GM12891 (cell line): ENCODE measurements at regions not wholly inside any gene's neighbourhood (a gene's known extent, or its start where the extent isn't known, plus 50 kb on each side); places are given as distances from the start of the nearest gene placed in this dataset.
A peak's percentile ranks its signal among the peaks of the same experiment; 100 is the strongest.

Experiments used
- DNase-seq: peaks from one replicate; pipeline ENCODE4 v3.0.0; 2011; ENCODE audit warnings: low spot score; ENCODE audit not compliant: insufficient read length
- FAIRE-seq: peaks from 2 replicates; lab custom pipeline; 2011; peaks lifted over from hg19 to GRCh38; lab: Jason Lieb, UNC
- PAX5 ChIP-seq: IDR thresholded peaks from 2 replicates; pipeline ENCODE4 v1.6.1; 2011; ENCODE audit warnings: low read length, moderate library complexity, mild to moderate bottlenecking; ENCODE audit not compliant: insufficient read depth, severe bottlenecking
- POLR2A ChIP-seq: IDR thresholded peaks from 2 replicates; pipeline ENCODE4 v1.6.1; 2011; ENCODE audit warnings: low read depth, low read length, control low read depth
- POLR2AphosphoS5 ChIP-seq: IDR thresholded peaks from 2 replicates; pipeline ENCODE4 v1.6.1; 2011; ENCODE audit warnings: low read depth, low read length, control low read depth
- POU2F2 ChIP-seq: IDR thresholded peaks from 2 replicates; pipeline ENCODE4 v1.6.1; 2011; ENCODE audit warnings: low read depth, mild to moderate bottlenecking, control low read depth, low read length, moderate library complexity
- SPI1 ChIP-seq: IDR thresholded peaks from 2 replicates; pipeline ENCODE4 v1.6.1; 2011; ENCODE audit warnings: low read depth, low read length, control low read depth
- TAF1 ChIP-seq: IDR thresholded peaks from 2 replicates; pipeline ENCODE4 v1.6.1; 2011; ENCODE audit warnings: low read depth, low read length, control low read depth

DNA sequence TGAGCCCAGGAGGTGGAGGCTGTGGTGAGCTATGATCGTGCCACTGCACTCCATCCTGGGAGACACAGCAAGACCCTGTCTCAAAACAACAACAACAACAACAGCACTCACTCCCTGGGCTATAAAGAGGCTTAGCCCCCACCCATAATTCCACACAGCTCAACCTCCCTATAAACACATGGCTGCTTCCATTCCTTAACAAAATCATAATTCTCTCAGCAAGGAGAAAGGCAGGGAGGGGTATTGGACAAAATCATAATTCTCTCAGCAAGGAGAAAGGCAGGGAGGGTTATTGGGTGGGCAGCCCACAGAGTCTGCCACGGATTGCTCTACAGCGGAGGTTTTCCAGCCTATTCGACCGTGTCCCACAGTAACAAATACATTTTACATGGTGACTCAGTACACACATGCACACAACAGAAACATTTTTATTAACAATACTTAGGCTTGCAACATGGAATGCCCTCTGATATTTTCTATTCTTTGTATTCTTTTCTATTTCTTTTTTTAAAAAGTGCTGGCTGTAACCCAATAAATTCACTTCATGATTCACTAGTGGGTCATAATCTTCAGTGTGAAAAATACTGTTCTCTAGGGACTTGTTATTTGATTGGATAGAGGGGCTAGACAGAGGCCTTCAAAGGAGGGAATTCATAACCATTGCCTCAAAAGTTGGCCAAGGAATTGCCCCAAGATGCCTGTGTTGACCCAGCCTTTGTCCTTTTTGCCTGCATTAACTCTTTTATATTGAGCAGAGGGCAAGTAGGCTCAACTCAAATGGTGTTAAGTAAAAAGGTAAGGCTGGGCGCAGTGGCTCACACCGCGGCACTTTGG, 50.6 kb upstream of the ZMYND8 start:
- no peak for DNase-seq
- TF ChIP-seq POLR2A (no peak), POLR2AphosphoS5 (no peak), POU2F2 (no peak), SPI1 (no peak), TAF1 (no peak), PAX5 (no peak)
- no peak for FAIRE-seq

- FAIRE-seq: no peak
- DNase-seq: no peak
- TF ChIP-seq POLR2A (no peak), TAF1 (no peak), POU2F2 (no peak), SPI1 (no peak), POLR2AphosphoS5 (no peak), PAX5 (no peak)
These were observed 54.7 kb upstream of the ZMYND8 start for GRCh38 chr20:47411161-47411560.

GRCh38 chr20:47412083-47412482, 55.6 kb upstream of the ZMYND8 start:
- FAIRE-seq (no peak), DNase-seq (no peak)
- no peak for TF ChIP-seq POU2F2
- TF ChIP-seq POLR2AphosphoS5: no peak
- no peak for TF ChIP-seq POLR2A
- no peak for TF ChIP-seq TAF1
- TF ChIP-seq SPI1: no peak
- no peak for TF ChIP-seq PAX5

GRCh38 chr20:47413189-47413588, 56.7 kb upstream of the ZMYND8 start:
- DNase-seq (no peak), FAIRE-seq (no peak)
- TF ChIP-seq POLR2A: no peak; the same call in 1 of the 2 replicates
- TF ChIP-seq POLR2AphosphoS5: no peak
- TF ChIP-seq PAX5: no peak
- TF ChIP-seq TAF1: no peak
- no peak for TF ChIP-seq SPI1
- no peak for TF ChIP-seq POU2F2

DNA sequence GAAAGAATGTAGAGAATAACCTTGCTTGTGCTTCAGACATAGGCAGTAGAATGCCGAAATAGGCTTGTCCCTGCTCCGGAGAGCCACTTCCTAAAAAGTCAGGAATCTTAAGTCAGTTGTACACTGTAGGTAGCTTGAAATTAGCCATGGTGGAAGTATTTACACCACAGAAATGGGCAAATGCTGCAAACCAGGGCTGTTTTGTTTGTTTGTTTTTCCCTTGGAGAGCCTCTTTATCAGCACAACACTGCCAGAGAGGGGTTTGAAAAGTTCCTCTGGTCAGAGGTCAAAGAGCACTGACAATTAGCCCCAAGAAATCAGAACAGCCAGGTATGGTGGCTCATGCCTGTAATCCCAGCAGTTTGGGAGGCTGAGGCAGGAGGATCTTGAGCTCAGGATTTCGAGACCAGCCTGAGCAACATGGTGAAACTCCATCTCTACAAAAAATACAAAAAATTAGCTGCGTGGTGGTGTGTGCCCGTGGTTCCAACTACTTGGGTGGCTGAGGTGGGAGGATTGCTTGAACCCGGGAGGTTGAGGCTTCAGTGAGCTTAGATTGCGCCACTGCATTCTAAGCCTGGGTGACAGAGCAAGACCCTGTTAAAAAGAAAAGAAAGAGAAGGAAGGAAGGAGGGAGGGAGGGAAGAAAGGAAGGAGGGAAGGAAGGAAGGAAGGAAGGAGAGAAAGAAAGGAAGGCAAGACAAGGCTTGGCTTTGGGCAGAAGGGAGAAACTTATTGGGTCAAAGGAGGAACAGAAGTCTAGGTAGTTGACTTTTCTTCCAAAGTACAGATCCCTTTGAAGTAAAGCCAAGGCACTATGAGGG, 61.0 kb upstream of the ZMYND8 start:
- DNase-seq: no peak
- TF ChIP-seq POU2F2 (no peak), POLR2A (no peak), TAF1 (no peak), SPI1 (no peak), POLR2AphosphoS5 (no peak), PAX5 (no peak)
- FAIRE-seq: no peak

DNA sequence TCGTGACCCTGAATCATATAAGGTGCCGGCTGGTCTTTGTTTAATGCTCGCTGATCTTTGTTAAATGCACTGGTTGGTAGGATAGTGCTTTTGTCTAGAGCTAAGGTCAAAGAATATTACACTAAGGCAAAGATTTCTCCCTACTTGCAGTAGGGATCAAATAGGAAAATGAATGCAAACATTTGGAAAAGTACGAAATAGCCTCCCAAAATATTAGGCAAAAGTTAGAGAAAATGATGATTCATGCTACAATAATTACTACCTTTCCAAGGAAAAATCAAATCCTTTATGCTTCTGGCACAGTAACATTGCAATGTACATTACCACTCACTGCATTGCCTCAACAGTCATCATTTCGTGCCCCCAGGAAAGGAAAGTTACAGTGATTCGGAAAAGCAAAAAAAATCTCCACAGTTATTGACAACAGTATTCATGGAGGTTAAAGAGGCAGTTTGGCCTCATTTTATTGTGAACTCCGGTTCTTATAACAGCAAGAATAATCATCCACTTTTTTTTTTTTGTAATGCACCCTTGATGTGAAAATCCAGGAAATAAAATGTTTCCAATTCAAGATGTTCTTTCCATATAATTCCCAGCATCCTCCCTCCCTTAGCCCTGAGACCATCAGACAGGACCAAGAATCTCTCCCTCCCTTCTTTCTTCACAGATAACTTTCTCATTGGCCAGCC, 61.7 kb upstream of the ZMYND8 start:
- FAIRE-seq (no peak), DNase-seq (no peak)
- TF ChIP-seq SPI1 (no peak), TAF1 (no peak), POLR2AphosphoS5 (no peak), POU2F2 (no peak), POLR2A (no peak), PAX5 (no peak)

DNA sequence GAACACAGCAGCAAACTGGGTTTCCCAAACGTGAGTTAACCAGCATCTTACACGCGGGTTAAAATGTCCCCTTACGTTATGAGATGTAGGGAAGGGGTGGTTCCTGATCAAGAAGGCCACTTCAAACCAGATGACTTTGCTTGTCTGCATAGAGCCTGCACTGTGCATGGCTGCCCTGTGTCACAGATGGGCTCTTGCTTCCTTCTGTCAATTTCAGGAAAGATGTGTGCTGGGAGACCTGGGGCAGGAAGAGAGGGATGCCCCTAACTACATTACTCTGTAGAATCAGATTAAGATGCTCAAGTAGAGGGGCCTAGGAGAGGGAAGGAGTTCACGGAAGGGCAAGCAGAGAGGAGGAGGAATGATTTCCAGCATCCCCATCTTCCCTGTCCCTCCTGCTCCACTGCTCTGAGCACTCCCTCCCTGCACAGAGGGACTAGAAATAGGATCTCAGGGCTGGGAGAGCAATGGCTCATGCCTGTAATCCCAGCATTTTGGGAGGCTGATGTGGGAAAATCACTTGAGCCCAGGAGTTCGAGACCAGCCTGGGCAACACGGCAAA, 63.5 kb upstream of the ZMYND8 start:
- TF ChIP-seq SPI1 (no peak), TAF1 (no peak)
- FAIRE-seq (peak; percentile 26), DNase-seq (no peak)

GRCh38 chr20:47421076-47421475, 64.6 kb upstream of the ZMYND8 start:
- TF ChIP-seq SPI1: no peak
- TF ChIP-seq POU2F2: no peak
- TF ChIP-seq PAX5: no peak
- no peak for TF ChIP-seq TAF1
- TF ChIP-seq POLR2AphosphoS5: no peak
- no peak for TF ChIP-seq POLR2A
- FAIRE-seq (no peak), DNase-seq (no peak)

- no peak for TF ChIP-seq PAX5
- TF ChIP-seq POLR2AphosphoS5: no peak
- TF ChIP-seq POLR2A: no peak
- no peak for TF ChIP-seq POU2F2
- no peak for TF ChIP-seq SPI1
- no peak for TF ChIP-seq TAF1
- DNase-seq (no peak), FAIRE-seq (no peak)
These were observed 67.1 kb upstream of the ZMYND8 start for GRCh38 chr20:47423586-47423985.
